Bronchial epithelial cell (primary cell): ENCODE measurements at regions not wholly inside any gene's neighbourhood (a gene's known extent, or its start where the extent isn't known, plus 50 kb on each side); places are given as distances from the start of the nearest gene placed in this dataset.

ENCODE experiments used
- DNase-seq: peaks from one replicate; pipeline ENCODE4 v3.0.0-alpha.2; 2010; ENCODE audit warnings: low read depth
- FAIRE-seq: peaks from 2 replicates; lab custom pipeline; 2011; peaks lifted over from hg19 to GRCh38; lab: Jason Lieb, UNC
- H3K27me3 ChIP-seq: 2 replicates; pipeline ENCODE4 v1.5.1; 2011; ENCODE audit warnings: low read length; ENCODE audit not compliant: control insufficient read depth, insufficient read depth
- H3K36me3 ChIP-seq: 2 replicates; pipeline ENCODE4 v1.5.1; 2011; ENCODE audit warnings: low read length; ENCODE audit not compliant: control insufficient read depth, insufficient read depth
- H3K4me3 ChIP-seq: 2 replicates; pipeline ENCODE4 v1.5.1; 2011; ENCODE audit warnings: mild to moderate bottlenecking, low read depth, low read length, control low read depth
- TF ChIP-seq, protein P1 (sequence below): IDR thresholded peaks from 2 replicates; pipeline ENCODE4 v1.5.1; 2011; ENCODE audit warnings: mild to moderate bottlenecking, moderate library complexity, low read length, control low read depth, inconsistent platforms; ENCODE audit not compliant: insufficient read depth, severe bottlenecking

DNA sequence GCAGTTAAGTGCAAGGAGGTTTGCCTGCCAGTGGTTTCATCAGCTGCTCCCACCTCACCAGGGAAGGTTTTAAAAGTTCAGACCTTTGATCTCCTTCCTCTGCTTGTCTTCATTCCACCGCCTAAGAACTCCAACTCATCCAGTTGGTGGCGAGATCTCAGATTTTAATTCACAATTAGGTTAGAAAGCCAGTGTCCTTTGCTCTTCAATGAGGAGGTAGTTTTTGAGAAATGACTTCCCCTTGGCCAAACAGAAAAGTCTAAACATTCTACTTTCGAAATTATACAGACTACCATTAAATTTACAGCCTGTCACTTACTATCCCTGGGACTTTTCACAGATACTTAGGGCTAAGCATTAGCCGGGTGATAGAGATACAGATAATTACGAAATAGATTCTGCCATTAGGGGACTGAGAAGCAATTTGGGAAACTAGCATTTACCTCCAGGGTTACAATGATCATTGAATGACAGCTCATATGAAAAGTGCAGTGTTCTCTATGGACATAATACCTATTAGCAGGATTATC is 513.4 kb upstream of the GHITM start:
- Histone ChIP-seq H3K36me3 (no peaks in the 10 kb centered on the region), H3K4me3 (no peak overlapping the region), H3K27me3 (no peaks in the 10 kb centered on the region)
- DNase-seq (no peak), FAIRE-seq (no peak)
- TF ChIP-seq, protein P1, sequence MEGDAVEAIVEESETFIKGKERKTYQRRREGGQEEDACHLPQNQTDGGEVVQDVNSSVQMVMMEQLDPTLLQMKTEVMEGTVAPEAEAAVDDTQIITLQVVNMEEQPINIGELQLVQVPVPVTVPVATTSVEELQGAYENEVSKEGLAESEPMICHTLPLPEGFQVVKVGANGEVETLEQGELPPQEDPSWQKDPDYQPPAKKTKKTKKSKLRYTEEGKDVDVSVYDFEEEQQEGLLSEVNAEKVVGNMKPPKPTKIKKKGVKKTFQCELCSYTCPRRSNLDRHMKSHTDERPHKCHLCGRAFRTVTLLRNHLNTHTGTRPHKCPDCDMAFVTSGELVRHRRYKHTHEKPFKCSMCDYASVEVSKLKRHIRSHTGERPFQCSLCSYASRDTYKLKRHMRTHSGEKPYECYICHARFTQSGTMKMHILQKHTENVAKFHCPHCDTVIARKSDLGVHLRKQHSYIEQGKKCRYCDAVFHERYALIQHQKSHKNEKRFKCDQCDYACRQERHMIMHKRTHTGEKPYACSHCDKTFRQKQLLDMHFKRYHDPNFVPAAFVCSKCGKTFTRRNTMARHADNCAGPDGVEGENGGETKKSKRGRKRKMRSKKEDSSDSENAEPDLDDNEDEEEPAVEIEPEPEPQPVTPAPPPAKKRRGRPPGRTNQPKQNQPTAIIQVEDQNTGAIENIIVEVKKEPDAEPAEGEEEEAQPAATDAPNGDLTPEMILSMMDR = no peak

DNA sequence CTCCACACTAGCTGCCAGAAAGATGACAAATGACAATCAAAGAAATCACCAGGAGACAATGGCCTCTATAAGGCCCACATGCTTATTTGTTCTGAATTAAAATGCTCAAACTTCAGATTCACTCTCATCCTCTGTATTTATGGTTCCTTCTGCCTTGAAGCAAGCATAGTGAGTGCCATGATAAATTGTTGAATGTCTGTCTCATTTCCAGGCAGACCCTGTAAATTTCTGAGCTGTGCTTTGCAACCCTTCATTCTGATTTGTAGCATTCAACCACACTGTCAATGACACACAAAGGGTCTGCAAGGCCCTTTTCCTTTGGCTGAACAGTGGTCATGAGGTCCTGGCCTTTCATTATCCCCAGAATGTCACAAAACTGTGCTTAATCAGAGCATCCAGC is 506.6 kb upstream of the GHITM start:
- Histone ChIP-seq H3K27me3 (no peaks in the 10 kb centered on the region), H3K36me3 (no peaks in the 10 kb centered on the region), H3K4me3 (no peak overlapping the region)
- DNase-seq (no peak), FAIRE-seq (no peak)
- TF ChIP-seq, protein P1 = no peak

DNA sequence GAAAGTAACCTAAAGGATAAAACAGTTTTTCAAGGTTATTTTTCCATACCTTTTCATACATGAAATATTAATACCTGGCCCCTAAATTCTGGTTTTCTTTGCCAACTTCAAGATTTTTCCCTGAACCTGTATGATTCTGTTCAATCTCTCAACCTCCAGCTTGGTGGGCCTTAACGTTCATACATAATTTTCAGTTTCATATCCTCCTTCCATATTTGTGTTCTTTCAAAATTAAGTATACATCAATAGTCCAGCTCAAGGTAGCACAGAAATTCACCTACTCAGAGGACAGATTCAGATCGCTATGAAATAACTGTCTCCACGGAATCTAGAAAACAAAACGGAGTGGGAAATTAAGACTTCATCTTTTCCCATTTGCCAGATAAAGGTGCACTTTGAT is 505.8 kb upstream of the GHITM start:
- Histone ChIP-seq H3K27me3 (no peaks in the 10 kb centered on the region), H3K4me3 (no peak overlapping the region), H3K36me3 (no peaks in the 10 kb centered on the region)
- TF ChIP-seq, protein P1 = no peak
- DNase-seq = no peak
- no peak for FAIRE-seq

DNA sequence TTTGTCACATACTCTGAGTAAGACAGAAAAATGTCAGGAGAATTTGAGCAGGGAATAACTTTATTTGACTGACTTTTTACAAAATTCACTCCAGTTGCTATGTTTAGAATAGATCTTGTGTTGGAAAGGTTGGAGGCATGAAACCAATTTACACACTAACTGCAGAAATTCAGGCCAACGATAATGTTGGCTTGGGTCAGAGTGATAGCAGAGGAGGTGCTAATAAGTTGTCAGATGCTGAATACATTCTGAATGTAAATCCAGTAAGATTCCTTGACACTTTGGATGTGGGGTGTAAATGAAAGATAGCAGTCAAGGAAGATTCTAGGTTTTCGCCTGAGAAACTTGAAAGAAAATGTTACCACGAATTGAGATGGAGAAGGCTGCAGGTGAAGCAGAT is 502.5 kb upstream of the GHITM start:
- H3K36me3 ChIP-seq = no peaks in the 10 kb centered on the region
- TF ChIP-seq, protein P1 = no peak
- H3K27me3 ChIP-seq = no peaks in the 10 kb centered on the region
- no peak for FAIRE-seq
- no peak for DNase-seq
- H3K4me3 ChIP-seq = no peak overlapping the region

DNA sequence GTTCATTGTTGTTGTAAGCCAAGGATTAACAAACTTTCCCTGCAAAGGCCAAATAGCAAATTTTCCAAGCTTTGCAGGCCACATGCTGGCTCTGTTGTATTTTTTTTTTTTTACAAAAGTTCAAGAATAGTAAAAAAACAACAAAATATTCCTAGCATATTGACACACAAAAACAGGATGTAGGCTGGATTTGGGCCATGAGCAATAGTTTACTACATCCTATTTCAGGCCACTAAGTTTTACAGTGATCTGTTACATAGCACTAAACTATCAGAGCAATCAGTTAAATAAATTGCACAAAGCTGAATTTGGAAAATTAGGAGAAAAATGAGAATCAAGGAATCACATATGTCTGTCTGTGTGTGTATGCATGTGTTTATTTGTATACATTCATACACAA is 491.8 kb upstream of the GHITM start:
- H3K4me3 ChIP-seq = no peak overlapping the region
- DNase-seq = no peak
- TF ChIP-seq, protein P1 = no peak
- no peak for FAIRE-seq
- no peaks in the 10 kb centered on the region for H3K27me3 ChIP-seq
- H3K36me3 ChIP-seq = no peaks in the 10 kb centered on the region

DNA sequence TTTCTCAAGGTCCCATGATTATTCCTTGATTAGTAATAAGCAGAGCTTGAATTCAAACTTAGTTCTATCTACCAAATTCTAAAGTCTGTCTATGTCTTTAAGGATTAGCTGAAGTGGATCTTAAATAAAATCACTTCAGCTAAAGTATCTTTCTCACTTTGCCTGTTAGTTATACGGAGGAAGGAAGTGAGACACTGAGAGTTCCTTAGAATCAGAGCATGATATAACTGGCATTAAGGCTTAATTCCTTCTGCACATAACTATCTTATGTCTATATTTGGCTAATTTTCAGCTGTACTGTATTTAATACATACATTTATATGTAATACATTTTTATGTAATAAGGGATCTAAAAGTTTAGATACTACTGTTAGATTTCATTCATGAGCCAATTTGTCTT is 491.1 kb upstream of the GHITM start:
- no peak for DNase-seq
- H3K4me3 ChIP-seq = no peak overlapping the region
- no peaks in the 10 kb centered on the region for H3K27me3 ChIP-seq
- H3K36me3 ChIP-seq = no peaks in the 10 kb centered on the region
- no peak for FAIRE-seq
- TF ChIP-seq, protein P1 = no peak
